ENCODE measurements at regions not wholly inside any gene's neighbourhood (a gene's known extent, or its start where the extent isn't known, plus 50 kb on each side); places are given as distances from the start of the nearest gene placed in this dataset.

DNA sequence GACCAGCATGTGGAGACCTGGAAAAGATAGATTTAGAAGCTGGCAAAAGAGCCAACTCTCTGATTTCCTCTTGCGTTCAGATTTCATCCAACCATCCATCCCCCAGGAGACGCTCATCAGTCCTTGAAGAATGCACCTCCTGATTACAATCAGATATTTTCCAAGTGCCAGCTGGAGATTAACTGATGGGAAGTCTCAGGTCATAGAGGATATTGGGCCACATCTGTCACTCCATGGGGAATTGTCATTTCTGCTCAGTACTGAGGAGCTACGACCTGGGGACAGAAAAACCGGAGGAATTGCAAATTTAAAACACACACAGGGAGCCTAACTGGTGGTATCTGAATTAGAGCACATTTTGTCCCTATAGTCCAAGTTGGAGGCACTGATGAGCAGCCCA, 496.2 kb upstream of the SULF2 start:
- Histone ChIP-seq H3K36me3 (ENCODE audit: insufficient read depth, low read length) (no peaks in the 10 kb centered on the region), H3K79me2 (ENCODE audit: insufficient read depth, low read length) (no peaks in the 10 kb centered on the region), H3K9me2 (replicated peaks; ENCODE audit: low read depth, low read length) (no peaks in the 10 kb centered on the region), H4K20me1 (ENCODE audit: insufficient read depth, low read length, poor library complexity, severe bottlenecking) (no peaks in the 10 kb centered on the region), H3K4me1 (ENCODE audit: insufficient read depth, low read length, poor library complexity, severe bottlenecking) (no peaks in the 10 kb centered on the region), H3K4me2 (ENCODE audit: low read depth, low read length, poor library complexity, severe bottlenecking) (no peak overlapping the region), H3K9ac (ENCODE audit: low read depth, low read length, poor library complexity, severe bottlenecking) (no peak overlapping the region), H3K9me3 (ENCODE audit: insufficient read depth, low read depth, low read length) (no peaks in the 10 kb centered on the region), H3F3A (ENCODE audit: low read depth) (no peaks in the 10 kb centered on the region), H3K4me3 (ENCODE audit: low read length, poor library complexity, severe bottlenecking) (no peak overlapping the region), H2AFZ (ENCODE audit: low read length) (no peak overlapping the region), H3K27me3 (ENCODE audit: insufficient read depth, low read length, poor library complexity, severe bottlenecking) (no peaks in the 10 kb centered on the region)
- TF ChIP-seq, protein P1, sequence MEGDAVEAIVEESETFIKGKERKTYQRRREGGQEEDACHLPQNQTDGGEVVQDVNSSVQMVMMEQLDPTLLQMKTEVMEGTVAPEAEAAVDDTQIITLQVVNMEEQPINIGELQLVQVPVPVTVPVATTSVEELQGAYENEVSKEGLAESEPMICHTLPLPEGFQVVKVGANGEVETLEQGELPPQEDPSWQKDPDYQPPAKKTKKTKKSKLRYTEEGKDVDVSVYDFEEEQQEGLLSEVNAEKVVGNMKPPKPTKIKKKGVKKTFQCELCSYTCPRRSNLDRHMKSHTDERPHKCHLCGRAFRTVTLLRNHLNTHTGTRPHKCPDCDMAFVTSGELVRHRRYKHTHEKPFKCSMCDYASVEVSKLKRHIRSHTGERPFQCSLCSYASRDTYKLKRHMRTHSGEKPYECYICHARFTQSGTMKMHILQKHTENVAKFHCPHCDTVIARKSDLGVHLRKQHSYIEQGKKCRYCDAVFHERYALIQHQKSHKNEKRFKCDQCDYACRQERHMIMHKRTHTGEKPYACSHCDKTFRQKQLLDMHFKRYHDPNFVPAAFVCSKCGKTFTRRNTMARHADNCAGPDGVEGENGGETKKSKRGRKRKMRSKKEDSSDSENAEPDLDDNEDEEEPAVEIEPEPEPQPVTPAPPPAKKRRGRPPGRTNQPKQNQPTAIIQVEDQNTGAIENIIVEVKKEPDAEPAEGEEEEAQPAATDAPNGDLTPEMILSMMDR (conservative IDR thresholded peaks at IDR 0.05; ENCODE audit: low read length), result no peak
- no peak for TF ChIP-seq EZH2phosphoT487 (IDR thresholded peaks at IDR 0.05; ENCODE audit: borderline replicate concordance)

DNA sequence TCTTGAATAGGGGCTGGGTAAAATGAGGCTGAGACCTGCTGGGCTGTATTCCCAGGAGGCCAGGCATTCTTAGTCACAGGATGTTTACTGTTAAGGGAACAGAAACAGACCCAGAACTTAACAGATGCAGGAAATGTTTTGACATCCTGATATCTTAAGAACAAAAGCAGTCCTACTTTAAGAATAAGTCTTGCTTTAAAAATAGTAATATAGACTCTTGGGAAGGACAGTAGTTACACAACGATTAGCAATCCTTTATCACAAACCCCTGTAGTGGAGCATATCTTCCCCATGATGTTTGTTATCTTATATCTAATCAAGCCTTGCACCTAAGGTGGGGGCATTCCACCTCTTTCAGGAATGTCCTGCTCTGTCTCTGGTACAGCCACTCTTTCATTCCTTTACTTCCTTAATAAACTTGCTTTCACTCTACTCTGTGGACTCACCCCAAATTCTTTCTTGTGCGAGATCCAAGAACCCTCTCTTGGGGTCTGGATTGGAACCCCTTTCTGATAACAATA, 493.7 kb upstream of the SULF2 start:
- no peaks in the 10 kb centered on the region for H3K36me3 ChIP-seq (ENCODE audit: insufficient read depth, low read length)
- TF ChIP-seq, protein P1 (conservative IDR thresholded peaks at IDR 0.05; ENCODE audit: low read length), result no peak
- no peak for TF ChIP-seq EZH2phosphoT487 (IDR thresholded peaks at IDR 0.05; ENCODE audit: borderline replicate concordance)
- H3K79me2 ChIP-seq (ENCODE audit: insufficient read depth, low read length), result no peaks in the 10 kb centered on the region
- H3K27me3 ChIP-seq (ENCODE audit: insufficient read depth, low read length, poor library complexity, severe bottlenecking), result no peaks in the 10 kb centered on the region
- H3F3A ChIP-seq (ENCODE audit: low read depth), result no peaks in the 10 kb centered on the region
- no peak overlapping the region for H2AFZ ChIP-seq (ENCODE audit: low read length)
- no peaks in the 10 kb centered on the region for H3K9me2 ChIP-seq (replicated peaks; ENCODE audit: low read depth, low read length)
- no peak overlapping the region for H3K9ac ChIP-seq (ENCODE audit: low read depth, low read length, poor library complexity, severe bottlenecking)
- no peak overlapping the region for H3K4me2 ChIP-seq (ENCODE audit: low read depth, low read length, poor library complexity, severe bottlenecking)
- H3K9me3 ChIP-seq (ENCODE audit: insufficient read depth, low read depth, low read length), result no peaks in the 10 kb centered on the region
- no peaks in the 10 kb centered on the region for H4K20me1 ChIP-seq (ENCODE audit: insufficient read depth, low read length, poor library complexity, severe bottlenecking)
- no peak overlapping the region for H3K4me3 ChIP-seq (ENCODE audit: low read length, poor library complexity, severe bottlenecking)
- H3K4me1 ChIP-seq (ENCODE audit: insufficient read depth, low read length, poor library complexity, severe bottlenecking), result no peaks in the 10 kb centered on the region

DNA sequence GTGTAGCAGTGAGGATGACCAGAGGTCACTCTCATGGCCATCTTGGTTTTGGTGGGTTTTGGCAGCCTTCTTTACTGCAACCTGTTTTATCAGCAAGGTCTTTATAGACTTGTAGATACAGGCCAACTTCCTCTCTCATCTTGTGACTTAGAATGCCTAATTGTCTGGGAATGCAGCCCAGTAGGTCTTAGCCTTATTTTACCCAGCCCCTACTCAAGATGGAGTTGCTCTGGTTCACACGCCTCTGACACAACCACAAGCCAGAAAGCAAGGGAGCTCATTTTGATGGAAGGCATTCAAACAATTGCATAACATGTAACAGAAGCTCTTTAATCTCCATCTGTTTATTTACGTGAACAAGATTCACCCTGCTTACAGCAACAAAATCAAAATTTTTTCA, 492.0 kb upstream of the SULF2 start:
- Histone ChIP-seq H3K4me2 (ENCODE audit: low read depth, low read length, poor library complexity, severe bottlenecking) (no peak overlapping the region), H3K27me3 (ENCODE audit: insufficient read depth, low read length, poor library complexity, severe bottlenecking) (no peaks in the 10 kb centered on the region), H2AFZ (ENCODE audit: low read length) (no peak overlapping the region), H3K4me1 (ENCODE audit: insufficient read depth, low read length, poor library complexity, severe bottlenecking) (no peaks in the 10 kb centered on the region), H3K79me2 (ENCODE audit: insufficient read depth, low read length) (no peaks in the 10 kb centered on the region), H3K9me2 (replicated peaks; ENCODE audit: low read depth, low read length) (no peaks in the 10 kb centered on the region), H3K9ac (ENCODE audit: low read depth, low read length, poor library complexity, severe bottlenecking) (no peak overlapping the region), H4K20me1 (ENCODE audit: insufficient read depth, low read length, poor library complexity, severe bottlenecking) (no peaks in the 10 kb centered on the region), H3F3A (ENCODE audit: low read depth) (no peaks in the 10 kb centered on the region), H3K36me3 (ENCODE audit: insufficient read depth, low read length) (no peaks in the 10 kb centered on the region), H3K9me3 (ENCODE audit: insufficient read depth, low read depth, low read length) (no peaks in the 10 kb centered on the region), H3K4me3 (ENCODE audit: low read length, poor library complexity, severe bottlenecking) (no peak overlapping the region)
- TF ChIP-seq EZH2phosphoT487 (IDR thresholded peaks at IDR 0.05; ENCODE audit: borderline replicate concordance), result no peak
- TF ChIP-seq, protein P1 (conservative IDR thresholded peaks at IDR 0.05; ENCODE audit: low read length), result no peak
